OCI-LY1 (cell line): ENCODE measurements at regions not wholly inside any gene's neighbourhood (a gene's known extent, or its start where the extent isn't known, plus 50 kb on each side); places are given as distances from the start of the nearest gene placed in this dataset.

Experiments used
- H2AFZ ChIP-seq: fragments of 200-600 bp; sonication (generic), shearing (Covaris generic); 2 replicates; pipeline ENCODE4 v1.6.0; 2014; ENCODE audit warnings: antibody characterized with exemption, mild to moderate bottlenecking, low read length
- H3F3A ChIP-seq: fragments of 200-600 bp; sonication (generic), shearing (Covaris generic); 2 replicates; pipeline ENCODE4 v1.6.0; 2014; ENCODE audit warnings: mild to moderate bottlenecking, antibody characterized with exemption, low read length, moderate library complexity; ENCODE audit not compliant: insufficient read depth
- H3K27ac ChIP-seq: fragments of 200-600 bp; sonication (generic); 2 replicates; pipeline ENCODE4 v1.5.1; 2014; ENCODE audit warnings: low read length, mixed run types, mild to moderate bottlenecking, low read depth; ENCODE audit not compliant: poor library complexity, severe bottlenecking
- H3K27me3 ChIP-seq: fragments of 200-600 bp; sonication (generic); 2 replicates; pipeline ENCODE4 v1.6.0; 2014; ENCODE audit warnings: antibody characterized with exemption, mild to moderate bottlenecking, low read length, moderate library complexity; ENCODE audit not compliant: insufficient read depth
- H3K36me3 ChIP-seq: fragments of 200-600 bp; sonication (generic); 2 replicates; pipeline ENCODE4 v1.6.1; 2014; ENCODE audit warnings: mild to moderate bottlenecking, antibody characterized with exemption, low read length, moderate library complexity, mixed read lengths; ENCODE audit not compliant: insufficient read depth
- H3K4me1 ChIP-seq: fragments of 200-600 bp; sonication (generic); 2 replicates; pipeline ENCODE4 v1.5.1; 2014; ENCODE audit warnings: mild to moderate bottlenecking, low read length, moderate library complexity; ENCODE audit not compliant: insufficient read depth, severe bottlenecking
- H3K4me2 ChIP-seq: fragments of 200-600 bp; sonication (generic), shearing (Covaris generic); 2 replicates; pipeline ENCODE4 v1.6.1; 2014; ENCODE audit warnings: low read length
- H3K4me3 ChIP-seq: fragments of 200-600 bp; sonication (generic); 2 replicates; pipeline ENCODE4 v1.5.1; 2014; ENCODE audit warnings: low read length, low read depth, mild to moderate bottlenecking, mixed read lengths; ENCODE audit not compliant: poor library complexity, severe bottlenecking
- H3K79me2 ChIP-seq: fragments of 200-600 bp; shearing (Covaris generic); 2 replicates; pipeline ENCODE4 v1.6.1; 2016; ENCODE audit warnings: mixed run types, low read length, mixed read lengths; ENCODE audit not compliant: insufficient read depth
- H3K9ac ChIP-seq: fragments of 200-600 bp; sonication (generic), shearing (Covaris generic); 2 replicates; pipeline ENCODE4 v1.6.1; 2014; ENCODE audit warnings: mild to moderate bottlenecking, low read length, mixed read lengths
- H3K9me2 ChIP-seq: fragments of 200-600 bp; sonication (generic), shearing (Covaris generic); 2 replicates; pipeline ENCODE4 v1.6.1; 2014; ENCODE audit warnings: low read depth, mild to moderate bottlenecking, low read length, mixed read lengths
- H3K9me3 ChIP-seq: fragments of 200-600 bp; shearing (Covaris generic); 2 replicates; pipeline ENCODE4 v1.6.1; 2014; ENCODE audit warnings: low read length, mixed read lengths
- H4K20me1 ChIP-seq: fragments of 200-600 bp; sonication (generic), shearing (Covaris generic); 2 replicates; pipeline ENCODE4 v1.6.0; 2016; ENCODE audit warnings: mild to moderate bottlenecking, low read length; ENCODE audit not compliant: insufficient read depth
- CTCF ChIP-seq: fragments of 200-600 bp; sonication (generic), shearing (Covaris generic); IDR thresholded peaks from 2 replicates; pipeline ENCODE4 v1.5.1; 2017; ENCODE audit warnings: mild to moderate bottlenecking, antibody characterized with exemption, low read length, moderate library complexity, mixed read lengths
- EZH2 ChIP-seq: fragments of 200-600 bp; sonication (generic), shearing (Covaris generic); IDR thresholded peaks from 2 replicates; pipeline ENCODE4 v1.8.0; 2017; ENCODE audit warnings: borderline replicate concordance, mixed run types, mild to moderate bottlenecking, antibody characterized with exemption, low read length, moderate library complexity, mixed read lengths

GRCh38 chr13:54627646-54628372 is 1599.2 kb downstream of the OLFM4 start:
- Histone ChIP-seq H3K4me3 (no peak overlapping the region), H3K4me1 (no peaks in the 10 kb centered on the region), H3F3A (no peaks in the 10 kb centered on the region), H3K4me2 (no peak overlapping the region), H3K27ac (no peak overlapping the region), H3K79me2 (no peaks in the 10 kb centered on the region), H3K36me3 (no peaks in the 10 kb centered on the region), H2AFZ (no peak overlapping the region), H3K9ac (no peak overlapping the region), H4K20me1 (no peaks in the 10 kb centered on the region), H3K9me3 (no peaks in the 10 kb centered on the region), H3K27me3 (no peaks in the 10 kb centered on the region), H3K9me2 (no peaks in the 10 kb centered on the region)
- TF ChIP-seq CTCF = no peak

DNA sequence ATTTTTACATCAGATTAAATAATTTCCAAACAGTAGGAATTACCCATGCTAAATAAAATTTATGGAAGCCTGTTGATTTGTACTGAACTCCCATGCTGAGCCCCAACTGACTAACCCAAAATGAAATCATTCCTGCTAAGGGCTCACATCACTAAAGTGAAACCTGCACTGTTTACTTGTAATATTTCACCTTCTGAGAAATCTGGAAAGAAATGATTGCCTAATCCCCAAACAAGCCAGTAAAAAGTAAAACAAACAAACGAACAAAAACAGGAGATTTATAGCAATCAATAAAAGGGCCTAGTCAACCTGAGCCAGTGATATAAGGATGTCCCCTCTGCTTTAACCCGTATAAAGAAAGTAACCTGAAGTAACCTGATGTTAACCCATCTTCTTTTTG is 1599.8 kb downstream of the OLFM4 start:
- Histone ChIP-seq H3K79me2 (no peaks in the 10 kb centered on the region), H3K27ac (no peak overlapping the region), H3K9ac (no peak overlapping the region), H3K9me2 (no peaks in the 10 kb centered on the region), H3K4me2 (no peak overlapping the region), H2AFZ (no peak overlapping the region), H3K36me3 (no peaks in the 10 kb centered on the region), H4K20me1 (no peaks in the 10 kb centered on the region), H3K4me1 (no peaks in the 10 kb centered on the region), H3F3A (no peaks in the 10 kb centered on the region), H3K4me3 (no peak overlapping the region), H3K27me3 (no peaks in the 10 kb centered on the region), H3K9me3 (no peaks in the 10 kb centered on the region)
- TF ChIP-seq EZH2 = no peak
- no peak for TF ChIP-seq CTCF

GRCh38 chr13:54633456-54633855 is 1604.8 kb downstream of the OLFM4 start:
- Histone ChIP-seq H3K27ac (no peak overlapping the region), H4K20me1 (no peaks in the 10 kb centered on the region), H3F3A (no peaks in the 10 kb centered on the region), H3K36me3 (no peaks in the 10 kb centered on the region), H3K9ac (no peak overlapping the region), H3K9me3 (no peaks in the 10 kb centered on the region), H3K4me3 (no peak overlapping the region), H3K4me2 (no peak overlapping the region), H3K9me2 (no peaks in the 10 kb centered on the region), H2AFZ (no peak overlapping the region), H3K27me3 (no peaks in the 10 kb centered on the region), H3K79me2 (no peaks in the 10 kb centered on the region), H3K4me1 (no peaks in the 10 kb centered on the region)
- TF ChIP-seq CTCF (no peak), EZH2 (no peak)
